AG09309 (cell line): ENCODE measurements at regions not wholly inside any gene's neighbourhood (a gene's known extent, or its start where the extent isn't known, plus 50 kb on each side); places are given as distances from the start of the nearest gene placed in this dataset.

Experiments
- DNase-seq: peaks from one replicate; pipeline ENCODE4 v3.0.0-alpha.2; 2010; ENCODE audit warnings: low read depth
- H3K4me3 ChIP-seq: 2 replicates; pipeline ENCODE4 v1.5.1; 2011; ENCODE audit warnings: mild to moderate bottlenecking, low read depth, low read length, moderate library complexity; ENCODE audit not compliant: control insufficient read depth
- TF ChIP-seq, protein P1 (sequence below): IDR thresholded peaks from 2 replicates; pipeline ENCODE4 v1.5.1; 2011; ENCODE audit warnings: mild to moderate bottlenecking, low read depth, low read length, inconsistent platforms; ENCODE audit not compliant: insufficient read depth, control insufficient read depth; ENCODE audit errors: missing control alignments

DNA sequence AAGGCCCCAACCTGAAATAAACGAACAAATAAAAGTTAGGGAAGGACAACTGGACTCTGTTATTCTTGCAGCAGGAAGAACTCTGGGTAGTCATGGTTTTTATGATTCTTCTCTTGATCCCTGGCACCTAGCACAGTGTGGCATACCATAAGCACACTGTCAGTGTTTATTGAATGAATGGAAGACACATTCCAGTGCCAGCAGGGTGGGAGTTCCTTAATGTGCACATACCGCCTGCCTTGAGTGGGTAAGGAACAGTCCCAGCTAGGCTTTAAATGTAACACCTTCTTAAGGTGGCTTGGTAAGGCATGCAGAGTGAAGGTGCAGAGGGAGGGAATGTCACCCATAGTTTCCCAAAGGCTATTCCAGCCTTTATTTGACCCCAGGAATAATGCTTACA, 162.9 kb upstream of the CEP162 start:
- TF ChIP-seq, protein P1, sequence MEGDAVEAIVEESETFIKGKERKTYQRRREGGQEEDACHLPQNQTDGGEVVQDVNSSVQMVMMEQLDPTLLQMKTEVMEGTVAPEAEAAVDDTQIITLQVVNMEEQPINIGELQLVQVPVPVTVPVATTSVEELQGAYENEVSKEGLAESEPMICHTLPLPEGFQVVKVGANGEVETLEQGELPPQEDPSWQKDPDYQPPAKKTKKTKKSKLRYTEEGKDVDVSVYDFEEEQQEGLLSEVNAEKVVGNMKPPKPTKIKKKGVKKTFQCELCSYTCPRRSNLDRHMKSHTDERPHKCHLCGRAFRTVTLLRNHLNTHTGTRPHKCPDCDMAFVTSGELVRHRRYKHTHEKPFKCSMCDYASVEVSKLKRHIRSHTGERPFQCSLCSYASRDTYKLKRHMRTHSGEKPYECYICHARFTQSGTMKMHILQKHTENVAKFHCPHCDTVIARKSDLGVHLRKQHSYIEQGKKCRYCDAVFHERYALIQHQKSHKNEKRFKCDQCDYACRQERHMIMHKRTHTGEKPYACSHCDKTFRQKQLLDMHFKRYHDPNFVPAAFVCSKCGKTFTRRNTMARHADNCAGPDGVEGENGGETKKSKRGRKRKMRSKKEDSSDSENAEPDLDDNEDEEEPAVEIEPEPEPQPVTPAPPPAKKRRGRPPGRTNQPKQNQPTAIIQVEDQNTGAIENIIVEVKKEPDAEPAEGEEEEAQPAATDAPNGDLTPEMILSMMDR = no peak
- H3K4me3 ChIP-seq = no peak overlapping the region
- no peak for DNase-seq

GRCh38 chr6:84379142-84379541, 151.7 kb upstream of the CEP162 start:
- no peak overlapping the region for H3K4me3 ChIP-seq
- TF ChIP-seq, protein P1 = no peak
- no peak for DNase-seq

- TF ChIP-seq, protein P1 = no peak
- no peak for DNase-seq
- no peak overlapping the region for H3K4me3 ChIP-seq
Observed at GRCh38 chr6:84372290-84372689, 144.8 kb upstream of the CEP162 start.

- TF ChIP-seq, protein P1 = no peak
- no peak for DNase-seq
- no peak overlapping the region for H3K4me3 ChIP-seq
Observed at GRCh38 chr6:84371681-84372080, 144.2 kb upstream of the CEP162 start.

- no peak overlapping the region for H3K4me3 ChIP-seq
- TF ChIP-seq, protein P1 = no peak
- DNase-seq = no peak
Observed at GRCh38 chr6:84362193-84362821, 134.9 kb upstream of the CEP162 start.

DNA sequence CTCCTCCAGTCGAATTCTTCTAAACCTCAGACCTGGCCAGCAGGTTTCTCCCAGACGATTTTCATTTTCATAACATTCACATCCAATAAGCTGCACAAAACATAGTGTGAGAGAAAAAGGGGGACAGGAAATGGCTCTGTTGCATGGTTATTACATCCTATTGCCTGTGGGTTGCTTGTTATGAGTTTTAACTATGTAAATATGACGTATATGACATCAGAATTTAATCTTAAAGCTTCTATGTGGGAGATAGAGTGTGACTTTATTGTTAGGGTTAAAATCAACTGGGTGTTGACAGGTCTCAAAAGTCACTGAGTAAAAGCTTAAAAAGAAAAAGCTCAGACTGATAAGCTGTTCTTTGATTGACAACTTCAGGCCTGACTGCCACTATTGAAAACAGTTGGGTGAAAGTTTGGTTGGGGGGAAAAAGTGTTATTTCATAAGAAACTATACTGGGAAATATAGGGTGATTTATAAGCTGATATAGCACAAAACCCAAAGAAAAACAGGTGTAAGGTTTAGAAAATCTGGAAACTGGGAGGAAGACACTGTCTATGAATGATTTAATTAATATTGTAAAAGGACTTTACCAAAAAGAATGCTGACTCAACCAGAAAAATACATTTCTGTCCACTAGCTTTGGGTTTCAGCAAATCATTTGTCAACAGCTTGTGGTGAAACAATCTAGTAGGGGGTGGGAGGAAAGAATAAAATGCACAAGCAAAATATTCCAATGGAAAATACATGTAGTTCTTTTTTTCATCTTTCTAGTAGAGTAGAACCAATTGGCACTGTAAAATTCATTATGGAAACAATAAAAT, 134.1 kb upstream of the CEP162 start:
- DNase-seq = no peak
- H3K4me3 ChIP-seq = no peak overlapping the region
- TF ChIP-seq, protein P1 = no peak
